NB4 (cell line): ENCODE measurements at regions not wholly inside any gene's neighbourhood (a gene's known extent, or its start where the extent isn't known, plus 50 kb on each side); places are given as distances from the start of the nearest gene placed in this dataset.

Experiments used
- CTCF ChIP-seq: IDR thresholded peaks from one replicate; pipeline ENCODE4 v1.5.1; 2012; ENCODE audit warnings: low read depth, low read length
- MAX ChIP-seq: IDR thresholded peaks from 2 replicates; pipeline ENCODE4 v1.6.1; 2011; ENCODE audit warnings: low read depth, low read length
- MYC ChIP-seq: IDR thresholded peaks from 2 replicates; pipeline ENCODE4 v1.6.1; 2011; ENCODE audit warnings: low read depth, low read length
- POLR2A ChIP-seq: IDR thresholded peaks from 2 replicates; pipeline ENCODE4 v1.6.1; 2011; ENCODE audit warnings: mild to moderate bottlenecking; ENCODE audit not compliant: insufficient read length; ENCODE audit errors: extremely low read depth

- no peak for TF ChIP-seq MAX
- peak; percentile 37 for TF ChIP-seq CTCF
- TF ChIP-seq POLR2A, result no peak
- no peak for TF ChIP-seq MYC
These were observed 76.3 kb downstream of the KRTAP19-8 start for GRCh38 chr21:30962013-30962412.
